Tongue (tissue), 1 donor: ENCODE measurements at regions not wholly inside any gene's neighbourhood (a gene's known extent, or its start where the extent isn't known, plus 50 kb on each side); places are given as distances from the start of the nearest gene placed in this dataset.

ENCODE experiments used
- DNase-seq: peaks from one replicate; pipeline ENCODE4 v3.0.0-alpha.2; 2015

- no peak for DNase-seq
Measured at GRCh38 chr2:103810875-103811274, 1043.0 kb upstream of the POU3F3 start.

DNA sequence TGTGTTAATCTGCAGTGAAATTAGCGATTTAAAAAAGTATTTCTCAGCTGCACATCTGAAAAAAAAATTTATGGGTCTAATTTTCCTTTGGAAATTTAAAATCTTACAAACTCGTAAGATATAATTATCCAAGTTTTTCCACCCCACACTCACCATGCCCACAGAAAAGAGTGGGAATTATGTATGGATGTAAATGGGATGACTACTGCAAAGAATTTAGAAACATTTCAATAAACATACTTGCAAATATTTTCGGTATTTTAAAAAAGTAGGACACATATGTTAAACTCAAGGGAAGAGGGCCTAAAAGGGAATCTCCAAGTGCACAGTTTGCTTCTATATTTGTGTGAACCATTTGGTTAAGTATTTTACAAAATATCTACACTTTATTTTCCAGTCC, 1039.9 kb upstream of the POU3F3 start:
- DNase-seq: no peak

DNA sequence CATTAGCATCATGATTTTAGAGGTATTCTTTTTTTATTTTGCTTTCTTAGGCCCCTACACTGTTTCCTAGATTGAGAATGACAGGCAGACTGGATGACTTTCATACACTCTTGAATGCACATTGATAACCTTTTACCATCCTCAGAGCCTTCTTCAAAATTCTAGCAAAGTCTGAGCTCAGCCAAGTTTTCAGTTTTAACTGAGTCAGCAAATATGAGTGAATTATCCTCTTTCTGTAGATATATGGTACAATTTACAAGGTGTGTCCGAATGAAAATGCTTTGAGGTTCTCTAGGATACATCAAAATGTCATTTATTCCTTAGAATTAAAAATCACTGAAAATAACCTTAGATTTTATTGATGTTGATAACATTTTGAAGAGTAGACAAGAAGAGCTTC, 1038.2 kb upstream of the POU3F3 start:
- no peak for DNase-seq

GRCh38 chr2:103817746-103818145, 1036.2 kb upstream of the POU3F3 start:
- DNase-seq: no peak

- no peak for DNase-seq
Measured at GRCh38 chr2:103818176-103818575, 1035.7 kb upstream of the POU3F3 start.

GRCh38 chr2:103819599-103819998, 1034.3 kb upstream of the POU3F3 start:
- DNase-seq: no peak

GRCh38 chr2:103823847-103824246, 1030.1 kb upstream of the POU3F3 start:
- no peak for DNase-seq

GRCh38 chr2:103847276-103847675, 1006.6 kb upstream of the POU3F3 start:
- DNase-seq: no peak

DNA sequence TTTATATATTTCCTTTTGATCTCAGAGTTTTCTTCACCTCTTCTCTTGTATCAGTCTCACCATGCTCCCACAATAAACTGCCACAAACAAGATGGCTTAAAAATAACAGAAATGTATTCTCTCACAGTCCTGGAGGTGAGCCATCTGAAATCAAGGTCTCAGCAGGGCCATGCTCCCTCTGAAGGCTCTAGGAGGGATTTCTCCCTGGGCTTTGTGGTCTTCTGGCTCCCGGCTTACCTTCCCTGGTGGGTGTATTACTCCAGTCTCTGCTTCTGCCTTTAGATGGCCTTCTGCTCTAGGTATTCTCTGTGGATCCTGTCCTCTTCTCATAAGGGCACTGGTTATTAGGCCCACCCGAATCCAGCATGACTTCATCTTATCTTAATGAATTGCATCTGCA, 994.7 kb upstream of the POU3F3 start:
- DNase-seq: no peak

DNA sequence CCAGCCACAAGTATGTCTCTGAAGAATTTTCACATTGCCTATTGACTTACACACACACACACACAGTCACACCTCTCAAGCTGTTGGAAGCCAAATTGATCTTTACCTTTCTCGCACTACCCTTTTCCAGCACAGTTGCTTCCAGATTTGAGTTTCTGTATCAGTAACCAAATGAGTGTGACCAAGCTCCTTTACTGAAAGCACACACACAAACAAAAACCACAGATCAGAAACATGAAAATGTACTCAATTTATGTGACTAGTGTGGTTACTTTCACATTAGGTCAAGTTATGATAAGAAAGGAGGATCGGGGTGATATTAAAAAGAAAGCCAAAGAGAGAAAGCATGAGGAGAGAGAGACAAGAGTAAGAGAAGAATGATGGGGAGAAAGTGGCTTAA, 993.9 kb upstream of the POU3F3 start:
- no peak for DNase-seq

DNA sequence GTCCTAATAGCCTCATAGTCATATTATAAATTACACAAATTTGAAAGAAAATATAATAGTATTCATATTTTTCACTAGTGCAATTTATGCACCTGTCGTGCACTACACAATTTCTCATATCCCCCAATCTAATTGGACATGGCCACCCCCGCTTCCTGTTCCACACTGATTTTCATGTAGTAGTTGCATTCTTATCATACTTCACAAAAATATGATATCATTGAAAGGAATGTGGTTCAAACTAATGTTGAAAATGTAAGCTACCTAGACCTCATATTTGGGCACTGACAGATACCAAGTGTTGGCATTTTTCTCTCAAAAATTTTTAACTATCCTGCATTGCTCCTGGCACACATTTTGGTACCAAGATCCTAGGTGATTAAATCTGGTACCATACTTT, 985.5 kb upstream of the POU3F3 start:
- DNase-seq: no peak

GRCh38 chr2:103873716-103874351, 980.1 kb upstream of the POU3F3 start:
- DNase-seq: no peak

- DNase-seq: no peak
Measured at GRCh38 chr2:103875131-103875530, 978.8 kb upstream of the POU3F3 start.

GRCh38 chr2:103875531-103875930, 978.4 kb upstream of the POU3F3 start:
- no peak for DNase-seq

DNA sequence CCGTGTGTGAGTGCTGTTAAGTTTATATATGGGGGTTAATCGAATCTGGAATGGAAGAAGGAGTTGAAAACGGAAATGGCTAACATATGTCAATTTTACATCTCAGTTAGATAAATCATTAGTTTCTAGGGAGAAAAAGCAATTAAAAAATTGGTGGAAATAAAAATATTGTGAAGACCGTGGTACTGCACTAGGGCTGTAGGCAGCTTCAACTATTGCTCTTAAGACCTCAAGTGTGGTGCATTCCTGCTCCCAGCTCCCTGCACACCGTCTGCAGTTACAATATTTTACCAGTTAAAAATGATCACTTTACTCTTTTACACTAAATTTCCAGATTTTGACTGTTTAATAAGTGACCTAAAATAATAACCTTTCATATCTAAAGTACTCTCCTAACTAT, 977.3 kb upstream of the POU3F3 start:
- DNase-seq: no peak

DNA sequence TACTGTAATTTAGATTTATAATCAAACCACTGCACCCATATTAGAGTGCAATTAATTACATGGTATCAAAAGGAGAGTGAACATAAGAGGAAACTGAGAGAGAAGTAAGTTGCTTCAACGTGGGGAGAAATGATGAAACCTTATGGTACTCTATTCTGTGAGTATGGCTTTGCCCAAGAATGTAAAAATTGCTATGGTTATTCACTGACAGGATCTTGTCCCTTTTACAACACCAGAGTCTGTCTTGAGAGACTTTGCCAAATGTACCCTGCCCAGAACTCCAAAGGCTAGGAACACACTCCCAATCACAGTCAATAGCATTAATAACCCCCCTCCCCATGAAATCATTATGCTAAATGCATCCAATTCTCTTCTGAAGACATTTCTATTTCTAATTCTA, 974.8 kb upstream of the POU3F3 start:
- no peak for DNase-seq

- no peak for DNase-seq
Measured at GRCh38 chr2:103880081-103880834, 973.7 kb upstream of the POU3F3 start.

- no peak for DNase-seq
Measured at GRCh38 chr2:103887625-103888024, 966.3 kb upstream of the POU3F3 start.

- DNase-seq: no peak
Measured at GRCh38 chr2:103896182-103896581, 957.7 kb upstream of the POU3F3 start.

- DNase-seq: no peak
Measured at GRCh38 chr2:103898561-103898960, 955.4 kb upstream of the POU3F3 start.

DNA sequence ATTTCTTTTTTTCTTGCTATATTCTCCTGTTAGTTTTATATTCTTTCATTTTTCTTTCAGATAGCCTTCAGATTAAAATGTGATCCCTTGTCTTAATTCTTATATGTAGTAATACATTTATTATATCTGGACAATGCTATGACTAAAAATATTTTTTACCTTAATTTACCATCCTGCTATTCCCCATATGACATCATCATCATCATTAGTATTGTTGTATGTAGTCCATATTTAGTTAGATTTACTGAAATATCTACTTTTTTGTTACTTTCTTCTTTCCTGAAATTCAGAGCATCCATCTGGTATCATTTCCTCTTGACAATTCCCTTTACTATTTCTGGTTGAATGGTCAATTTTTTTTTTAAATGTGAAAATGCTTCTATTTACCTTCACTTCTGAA, 951.6 kb upstream of the POU3F3 start:
- DNase-seq: no peak

- DNase-seq: no peak
Measured at GRCh38 chr2:103921161-103921560, 932.8 kb upstream of the POU3F3 start.

GRCh38 chr2:103942199-103942598, 911.7 kb upstream of the POU3F3 start:
- no peak for DNase-seq

DNA sequence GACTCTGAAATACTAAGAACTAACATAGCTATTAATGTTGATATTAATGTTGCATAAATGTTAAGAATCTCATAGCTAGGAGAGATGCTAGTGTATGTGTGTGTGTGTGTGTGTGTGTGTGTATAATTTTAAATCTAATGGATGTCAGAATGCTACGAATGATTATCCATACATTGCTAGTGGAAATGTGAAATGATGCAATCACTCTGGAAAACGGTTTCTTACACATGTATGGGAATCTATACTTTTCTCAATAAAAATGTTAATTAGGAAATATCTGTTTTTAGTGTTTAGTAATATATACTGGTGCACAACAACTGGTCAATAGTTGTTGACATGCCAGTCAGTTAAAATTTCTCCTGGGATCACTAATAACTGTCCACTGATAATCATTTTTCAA, 908.8 kb upstream of the POU3F3 start:
- DNase-seq: no peak
